GM21786 (cell line): ENCODE measurements at regions not wholly inside any gene's neighbourhood (a gene's known extent, or its start where the extent isn't known, plus 50 kb on each side); places are given as distances from the start of the nearest gene placed in this dataset.
"Not testable (repeated sequence)": the region's sequence is repeated elsewhere in the genome, so short reads cannot be mapped to it uniquely, and the experiment has no call there.

Experiments
- ATAC-seq: cut with Tn5 transposase; IDR thresholded peaks from one replicate; pipeline ENCODE4 v1.9.1; 2021; ENCODE audit not compliant: unreplicated experiment

GRCh38 chr5:16987776-16988175 is 51.7 kb upstream of the MYO10 start:
- no peak for ATAC-seq

GRCh38 chr5:16990817-16991520 is 54.9 kb upstream of the MYO10 start:
- ATAC-seq, result not testable (repeated sequence)

- ATAC-seq, result no peak
Measured at GRCh38 chr5:16992006-16992405, 55.9 kb upstream of the MYO10 start.

GRCh38 chr5:16992444-16992843 is 56.4 kb upstream of the MYO10 start:
- ATAC-seq, result no peak

- no peak for ATAC-seq
Measured at GRCh38 chr5:16994565-16994964, 58.5 kb upstream of the MYO10 start.

GRCh38 chr5:16995372-16995771 is 59.3 kb upstream of the MYO10 start:
- no peak for ATAC-seq

GRCh38 chr5:17000291-17000939 is 64.3 kb upstream of the MYO10 start:
- no peak for ATAC-seq

- ATAC-seq, result no peak
Measured at GRCh38 chr5:17001428-17001827, 65.3 kb upstream of the MYO10 start.

GRCh38 chr5:17004441-17005106 is 68.5 kb upstream of the MYO10 start:
- no peak for ATAC-seq

GRCh38 chr5:17005107-17005828 is 69.2 kb upstream of the MYO10 start:
- ATAC-seq, result no peak

- ATAC-seq, result no peak
Measured at GRCh38 chr5:17012289-17012688, 76.2 kb upstream of the MYO10 start.

GRCh38 chr5:17014686-17015085 is 78.6 kb upstream of the MYO10 start:
- ATAC-seq, result no peak

GRCh38 chr5:17018871-17019270 is 82.8 kb upstream of the MYO10 start:
- no peak for ATAC-seq

GRCh38 chr5:17019324-17019723 is 83.2 kb upstream of the MYO10 start:
- no peak for ATAC-seq

GRCh38 chr5:17020678-17021601 is 84.9 kb upstream of the MYO10 start:
- ATAC-seq, result no peak

GRCh38 chr5:17021602-17021932 is 85.5 kb upstream of the MYO10 start:
- ATAC-seq, result no peak

- no peak for ATAC-seq
Measured at GRCh38 chr5:17022296-17022695, 86.2 kb upstream of the MYO10 start.

- no peak for ATAC-seq
Measured at GRCh38 chr5:17024686-17025180, 88.6 kb upstream of the MYO10 start.

GRCh38 chr5:17031659-17032277 is 95.7 kb upstream of the MYO10 start:
- not testable (repeated sequence) for ATAC-seq
